WTC11 (cell line): ENCODE measurements at regions not wholly inside any gene's neighbourhood (a gene's known extent, or its start where the extent isn't known, plus 50 kb on each side); places are given as distances from the start of the nearest gene placed in this dataset.
"Not testable (repeated sequence)": the region's sequence is repeated elsewhere in the genome, so short reads cannot be mapped to it uniquely, and the experiment has no call there.

Source experiments
- ATAC-seq: fragments of 200-7000 bp; cut with Tn5 transposase; 2 replicates; pipeline ENCODE4 v1.10.0; 2021; ENCODE audit warnings: mild to moderate bottlenecking, moderate library complexity
- CTCF ChIA-PET: fragments of 300-600 bp; sonication (Branson Sonifier 250); formaldehyde crosslinking; loops from one replicate; lab custom pipeline; 2021; ENCODE audit warnings: antibody characterized with exemption; lab: Charles Lee
- POLR2A ChIA-PET: fragments of 350-600 bp; sonication (Branson Sonifier 250); formaldehyde crosslinking; loops from one replicate; lab custom pipeline; 2021; ENCODE audit warnings: antibody characterized with exemption; lab: Charles Lee
- DNase-seq: peaks from one replicate; pipeline ENCODE4 v3.0.0; 2021; ENCODE audit warnings: low spot score
- H3K27ac Mint-ChIP-seq: 2 replicates; pipeline ENCODE4 v1.8.0; 2021; ENCODE audit warnings: mixed read lengths
- H3K27me3 Mint-ChIP-seq: 2 replicates; pipeline ENCODE4 v1.8.0; 2021; ENCODE audit warnings: low read depth, mild to moderate bottlenecking, moderate library complexity, mixed read lengths
- H3K36me3 Mint-ChIP-seq: 2 replicates; pipeline ENCODE4 v1.8.0; 2021; ENCODE audit warnings: mixed read lengths
- H3K4me1 Mint-ChIP-seq: 2 replicates; pipeline ENCODE4 v1.8.0; 2022; ENCODE audit warnings: mixed read lengths
- H3K4me3 Mint-ChIP-seq: 2 replicates; pipeline ENCODE4 v1.8.0; 2021; ENCODE audit warnings: mild to moderate bottlenecking, moderate library complexity, mixed read lengths
- H3K9me3 Mint-ChIP-seq: 2 replicates; pipeline ENCODE4 v1.8.0; 2021; ENCODE audit warnings: mixed read lengths
- ESRRA ChIP-seq: sonication (generic); formaldehyde crosslinking; IDR thresholded peaks from 2 replicates; pipeline ENCODE4 v1.8.1; 2022; ENCODE audit warnings: mild to moderate bottlenecking, missing genetic modification reagents, borderline replicate concordance
- GRHL2 ChIP-seq: fragments of 250-450 bp; sonication (Bioruptor Pico); IDR thresholded peaks from 2 replicates; pipeline ENCODE4 v1.8.0; 2022; ENCODE audit warnings: mild to moderate bottlenecking, moderate library complexity; ENCODE audit not compliant: insufficient replicate concordance, severe bottlenecking
- NR1H2 ChIP-seq: sonication (generic); formaldehyde crosslinking; IDR thresholded peaks from 2 replicates; pipeline ENCODE4 v1.9.0; 2021; ENCODE audit warnings: mild to moderate bottlenecking, moderate library complexity, missing genetic modification reagents
- RELA ChIP-seq: sonication (generic); formaldehyde crosslinking; IDR thresholded peaks from 2 replicates; pipeline ENCODE4 v1.8.1; 2022; ENCODE audit warnings: missing genetic modification reagents, mild to moderate bottlenecking, borderline replicate concordance
- TEAD1 ChIP-seq: sonication (generic); formaldehyde crosslinking; IDR thresholded peaks from 2 replicates; pipeline ENCODE4 v1.8.0; 2022; ENCODE audit warnings: mild to moderate bottlenecking, missing genetic modification reagents
- TEAD4 ChIP-seq: sonication (generic); formaldehyde crosslinking; IDR thresholded peaks from 2 replicates; pipeline ENCODE4 v1.8.0; 2022; ENCODE audit warnings: mild to moderate bottlenecking, missing genetic modification reagents
- TP53 ChIP-seq: sonication (generic); formaldehyde crosslinking; IDR thresholded peaks from 2 replicates; pipeline ENCODE4 v1.8.1; 2023; ENCODE audit warnings: mild to moderate bottlenecking, missing genetic modification reagents
- ZNF219 ChIP-seq: sonication (generic); formaldehyde crosslinking; IDR thresholded peaks from 2 replicates; pipeline ENCODE4 v1.8.0; 2023; ENCODE audit warnings: missing genetic modification reagents, mild to moderate bottlenecking, borderline replicate concordance
- ZNF317 ChIP-seq: sonication (generic); formaldehyde crosslinking; IDR thresholded peaks from 2 replicates; pipeline ENCODE4 v1.8.1; 2023; ENCODE audit warnings: low read depth, mild to moderate bottlenecking, moderate library complexity, missing genetic modification reagents, borderline replicate concordance
- TF ChIP-seq, protein P1 (sequence below): sonication (generic); formaldehyde crosslinking; IDR thresholded peaks from 2 replicates; pipeline ENCODE4 v1.8.0; 2023; ENCODE audit warnings: missing genetic modification reagents, mild to moderate bottlenecking, borderline replicate concordance
- TF ChIP-seq, protein P2 (sequence below): sonication (generic); formaldehyde crosslinking; IDR thresholded peaks from 2 replicates; pipeline ENCODE4 v1.8.1; 2022; ENCODE audit warnings: missing genetic modification reagents, borderline replicate concordance

DNA sequence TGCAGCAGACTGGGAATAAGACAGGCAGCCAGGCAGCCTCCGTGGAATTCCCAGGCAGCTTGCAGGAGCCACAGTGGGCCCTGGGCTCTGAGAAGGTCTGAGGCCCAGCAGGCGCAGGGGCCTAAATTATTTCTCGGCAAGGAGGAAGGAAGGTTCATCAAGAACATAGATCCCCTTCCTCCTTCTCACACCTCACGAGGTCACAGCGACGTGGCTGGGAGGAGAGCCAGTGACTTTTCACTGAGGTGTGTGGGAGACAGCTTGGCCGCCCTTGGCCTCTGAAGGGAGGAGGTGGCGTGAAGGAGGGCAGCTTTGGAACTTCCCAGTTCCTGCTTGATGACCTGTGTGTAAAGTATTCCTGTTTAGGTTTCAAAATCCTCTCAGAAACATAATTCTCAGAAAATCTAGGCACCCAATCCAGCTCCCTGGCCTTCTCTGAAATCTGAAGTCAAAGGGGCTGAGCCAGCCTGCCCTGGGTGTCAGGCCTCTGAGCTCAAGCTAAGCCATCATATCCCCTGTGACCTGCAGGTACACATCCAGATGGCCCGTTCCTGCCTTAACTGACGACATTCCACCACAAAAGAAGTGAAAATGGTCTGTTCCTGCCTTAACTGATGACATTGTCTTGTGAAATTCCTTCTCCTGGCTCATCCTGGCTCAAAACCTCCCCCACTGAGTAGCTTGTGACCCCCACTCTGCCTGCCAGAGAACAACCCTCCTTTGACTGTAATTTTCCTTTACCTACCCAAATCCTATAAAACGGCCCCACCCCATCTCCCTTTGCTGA, 161.0 kb downstream of the ADRA2C start:
- Mint-ChIP-seq H3K27me3 (peaks cover 22% of the 10 kb centered on the region), H3K9me3 (peaks cover 10% of the 10 kb centered on the region; the same call in 1 of the 2 replicates), H3K27ac (peak overlapping the region; percentile 85), H3K4me3 (peak overlapping the region; percentile 52)
- H3K36me3 Mint-ChIP-seq, H3K4me1 Mint-ChIP-seq, DNase-seq, ATAC-seq, CTCF ChIA-PET, POLR2A ChIA-PET: not testable (repeated sequence)
- peak; percentile 69; the same call in 1 of the 2 replicates for TF ChIP-seq TEAD1 (CRISPR knock-in tag)

DNA sequence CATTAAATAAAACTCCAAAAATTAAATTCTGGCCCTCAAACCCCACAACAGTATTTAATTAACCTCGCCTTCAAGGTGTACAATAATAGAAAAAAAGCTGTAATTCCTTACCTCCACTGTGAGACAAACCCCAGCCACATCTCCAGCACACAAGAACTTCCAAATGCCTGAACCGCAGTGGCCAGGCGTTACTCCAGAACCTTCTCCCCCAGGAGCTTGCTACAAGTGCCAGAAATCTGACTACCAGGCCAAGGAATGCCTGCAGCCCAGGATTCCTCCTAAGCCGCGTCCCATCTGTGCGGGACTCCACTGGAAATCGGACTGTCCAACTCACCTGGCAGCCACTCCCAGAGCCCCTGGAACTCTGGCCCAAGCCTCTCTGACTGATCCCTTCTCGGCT, 163.2 kb downstream of the ADRA2C start:
- H3K9me3 Mint-ChIP-seq, CTCF ChIA-PET, ATAC-seq, DNase-seq, H3K36me3 Mint-ChIP-seq, POLR2A ChIA-PET, H3K4me1 Mint-ChIP-seq: not testable (repeated sequence)
- peak overlapping the region; percentile 52 for H3K4me3 Mint-ChIP-seq
- H3K27ac Mint-ChIP-seq = 0 out of 2 replicates have a peak overlapping the region, but pooled peaks have one; percentile 31
- H3K27me3 Mint-ChIP-seq = peaks cover 21% of the 10 kb centered on the region

DNA sequence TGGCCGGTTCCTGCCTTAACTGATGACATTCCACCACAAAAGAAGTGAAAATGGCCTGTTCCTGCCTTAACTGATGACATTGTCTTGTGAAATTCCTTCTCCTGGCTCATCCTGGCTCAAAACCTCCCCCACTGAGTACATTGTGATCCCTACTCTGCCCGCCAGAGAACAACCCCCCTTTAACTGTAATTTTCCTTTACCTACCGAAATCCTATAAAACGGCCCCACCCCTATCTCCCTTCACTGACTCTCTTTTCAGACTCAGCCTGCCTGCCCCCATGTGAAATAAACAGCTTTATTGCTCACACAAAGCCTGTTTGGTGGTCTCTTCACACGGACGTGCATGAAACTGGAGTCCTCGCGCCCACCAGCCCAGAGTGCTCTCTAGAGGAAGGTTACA, 166.5 kb downstream of the ADRA2C start:
- H3K4me1 Mint-ChIP-seq = peaks cover 16% of the 10 kb centered on the region
- DNase-seq, ATAC-seq, H3K27me3 Mint-ChIP-seq, H3K27ac Mint-ChIP-seq, H3K4me3 Mint-ChIP-seq, POLR2A ChIA-PET, H3K9me3 Mint-ChIP-seq: not testable (repeated sequence)
- peaks cover 20% of the 10 kb centered on the region for H3K36me3 Mint-ChIP-seq
- CTCF ChIA-PET = interaction anchor here (0.7 kb wide), 1 partner anchor 53 kb away, joined by 3 read pairs; no protein-coding TSS in a partner anchor

DNA sequence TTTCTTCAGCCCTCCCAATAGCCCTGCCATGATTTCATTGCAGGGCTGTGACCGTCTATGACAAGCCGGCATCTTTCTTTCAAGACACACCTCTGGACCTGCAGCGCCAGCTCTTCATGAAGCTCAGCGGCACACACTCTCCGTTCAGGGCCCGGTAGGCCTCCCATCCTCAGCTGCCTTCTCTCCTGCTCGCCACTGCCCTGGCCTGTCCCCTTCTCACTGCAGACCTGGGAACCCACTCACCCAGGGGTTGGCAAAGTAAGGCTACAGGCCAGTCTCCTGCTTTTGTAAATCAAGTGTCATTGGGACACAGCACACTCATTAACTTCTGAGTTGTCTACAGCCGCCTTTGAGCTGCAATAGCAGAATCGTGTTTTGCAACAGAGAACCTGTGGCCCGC, 169.2 kb downstream of the ADRA2C start:
- Mint-ChIP-seq H3K27ac (peak overlapping the region; percentile 70; the same call in 1 of the 2 replicates), H3K36me3 (peaks cover 20% of the 10 kb centered on the region), H3K4me1 (peaks cover 26% of the 10 kb centered on the region)
- ATAC-seq, H3K9me3 Mint-ChIP-seq, H3K27me3 Mint-ChIP-seq, H3K4me3 Mint-ChIP-seq, CTCF ChIA-PET, POLR2A ChIA-PET, DNase-seq: not testable (repeated sequence)

DNA sequence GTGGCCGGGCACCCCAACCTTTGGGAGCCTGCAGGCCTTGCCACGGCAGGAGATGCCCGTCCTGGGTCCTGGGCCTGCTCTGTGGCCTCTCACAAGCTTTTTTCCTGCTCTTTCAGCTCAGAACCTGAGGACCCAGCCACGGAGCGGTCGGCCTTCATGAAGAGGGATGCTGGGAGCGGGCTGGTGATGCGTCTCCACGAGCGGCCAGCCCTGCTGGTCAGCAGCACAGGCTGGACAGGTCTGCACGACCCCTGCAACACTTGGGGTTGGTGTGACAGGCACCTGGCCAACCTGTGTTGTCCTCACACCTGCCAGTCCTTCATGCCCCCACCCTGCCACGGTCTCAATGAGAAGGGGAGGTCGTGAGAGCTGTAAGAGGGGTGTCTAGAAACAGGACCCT, 170.0 kb downstream of the ADRA2C start:
- CTCF ChIA-PET = no interaction called here
- Mint-ChIP-seq H3K4me1 (peaks cover 26% of the 10 kb centered on the region), H3K36me3 (peaks cover 20% of the 10 kb centered on the region), H3K9me3 (no peaks in the 10 kb centered on the region), H3K27me3 (no peaks in the 10 kb centered on the region; the same call in 1 of the 2 replicates), H3K27ac (no peak overlapping the region), H3K4me3 (no peak overlapping the region)
- DNase-seq (no peak), ATAC-seq (no peak)
- TF ChIP-seq TEAD4 (no peak), ESRRA (CRISPR knock-in tag) (no peak), RELA (CRISPR knock-in tag) (no peak), GRHL2 (no peak), ZNF219 (CRISPR knock-in tag) (no peak), ZNF317 (CRISPR knock-in tag) (no peak), TP53 (CRISPR knock-in tag) (no peak), NR1H2 (no peak)
- TF ChIP-seq, protein P1, sequence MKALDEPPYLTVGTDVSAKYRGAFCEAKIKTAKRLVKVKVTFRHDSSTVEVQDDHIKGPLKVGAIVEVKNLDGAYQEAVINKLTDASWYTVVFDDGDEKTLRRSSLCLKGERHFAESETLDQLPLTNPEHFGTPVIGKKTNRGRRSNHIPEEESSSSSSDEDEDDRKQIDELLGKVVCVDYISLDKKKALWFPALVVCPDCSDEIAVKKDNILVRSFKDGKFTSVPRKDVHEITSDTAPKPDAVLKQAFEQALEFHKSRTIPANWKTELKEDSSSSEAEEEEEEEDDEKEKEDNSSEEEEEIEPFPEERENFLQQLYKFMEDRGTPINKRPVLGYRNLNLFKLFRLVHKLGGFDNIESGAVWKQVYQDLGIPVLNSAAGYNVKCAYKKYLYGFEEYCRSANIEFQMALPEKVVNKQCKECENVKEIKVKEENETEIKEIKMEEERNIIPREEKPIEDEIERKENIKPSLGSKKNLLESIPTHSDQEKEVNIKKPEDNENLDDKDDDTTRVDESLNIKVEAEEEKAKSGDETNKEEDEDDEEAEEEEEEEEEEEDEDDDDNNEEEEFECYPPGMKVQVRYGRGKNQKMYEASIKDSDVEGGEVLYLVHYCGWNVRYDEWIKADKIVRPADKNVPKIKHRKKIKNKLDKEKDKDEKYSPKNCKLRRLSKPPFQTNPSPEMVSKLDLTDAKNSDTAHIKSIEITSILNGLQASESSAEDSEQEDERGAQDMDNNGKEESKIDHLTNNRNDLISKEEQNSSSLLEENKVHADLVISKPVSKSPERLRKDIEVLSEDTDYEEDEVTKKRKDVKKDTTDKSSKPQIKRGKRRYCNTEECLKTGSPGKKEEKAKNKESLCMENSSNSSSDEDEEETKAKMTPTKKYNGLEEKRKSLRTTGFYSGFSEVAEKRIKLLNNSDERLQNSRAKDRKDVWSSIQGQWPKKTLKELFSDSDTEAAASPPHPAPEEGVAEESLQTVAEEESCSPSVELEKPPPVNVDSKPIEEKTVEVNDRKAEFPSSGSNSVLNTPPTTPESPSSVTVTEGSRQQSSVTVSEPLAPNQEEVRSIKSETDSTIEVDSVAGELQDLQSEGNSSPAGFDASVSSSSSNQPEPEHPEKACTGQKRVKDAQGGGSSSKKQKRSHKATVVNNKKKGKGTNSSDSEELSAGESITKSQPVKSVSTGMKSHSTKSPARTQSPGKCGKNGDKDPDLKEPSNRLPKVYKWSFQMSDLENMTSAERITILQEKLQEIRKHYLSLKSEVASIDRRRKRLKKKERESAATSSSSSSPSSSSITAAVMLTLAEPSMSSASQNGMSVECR (CRISPR knock-in tag) = no peak
- TF ChIP-seq, protein P2, sequence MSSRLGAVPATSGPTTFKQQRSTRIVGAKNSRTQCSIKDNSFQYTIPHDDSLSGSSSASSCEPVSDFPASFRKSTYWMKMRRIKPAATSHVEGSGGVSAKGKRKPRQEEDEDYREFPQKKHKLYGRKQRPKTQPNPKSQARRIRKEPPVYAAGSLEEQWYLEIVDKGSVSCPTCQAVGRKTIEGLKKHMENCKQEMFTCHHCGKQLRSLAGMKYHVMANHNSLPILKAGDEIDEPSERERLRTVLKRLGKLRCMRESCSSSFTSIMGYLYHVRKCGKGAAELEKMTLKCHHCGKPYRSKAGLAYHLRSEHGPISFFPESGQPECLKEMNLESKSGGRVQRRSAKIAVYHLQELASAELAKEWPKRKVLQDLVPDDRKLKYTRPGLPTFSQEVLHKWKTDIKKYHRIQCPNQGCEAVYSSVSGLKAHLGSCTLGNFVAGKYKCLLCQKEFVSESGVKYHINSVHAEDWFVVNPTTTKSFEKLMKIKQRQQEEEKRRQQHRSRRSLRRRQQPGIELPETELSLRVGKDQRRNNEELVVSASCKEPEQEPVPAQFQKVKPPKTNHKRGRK (CRISPR knock-in tag) = no peak
- POLR2A ChIA-PET = no interaction called here

DNA sequence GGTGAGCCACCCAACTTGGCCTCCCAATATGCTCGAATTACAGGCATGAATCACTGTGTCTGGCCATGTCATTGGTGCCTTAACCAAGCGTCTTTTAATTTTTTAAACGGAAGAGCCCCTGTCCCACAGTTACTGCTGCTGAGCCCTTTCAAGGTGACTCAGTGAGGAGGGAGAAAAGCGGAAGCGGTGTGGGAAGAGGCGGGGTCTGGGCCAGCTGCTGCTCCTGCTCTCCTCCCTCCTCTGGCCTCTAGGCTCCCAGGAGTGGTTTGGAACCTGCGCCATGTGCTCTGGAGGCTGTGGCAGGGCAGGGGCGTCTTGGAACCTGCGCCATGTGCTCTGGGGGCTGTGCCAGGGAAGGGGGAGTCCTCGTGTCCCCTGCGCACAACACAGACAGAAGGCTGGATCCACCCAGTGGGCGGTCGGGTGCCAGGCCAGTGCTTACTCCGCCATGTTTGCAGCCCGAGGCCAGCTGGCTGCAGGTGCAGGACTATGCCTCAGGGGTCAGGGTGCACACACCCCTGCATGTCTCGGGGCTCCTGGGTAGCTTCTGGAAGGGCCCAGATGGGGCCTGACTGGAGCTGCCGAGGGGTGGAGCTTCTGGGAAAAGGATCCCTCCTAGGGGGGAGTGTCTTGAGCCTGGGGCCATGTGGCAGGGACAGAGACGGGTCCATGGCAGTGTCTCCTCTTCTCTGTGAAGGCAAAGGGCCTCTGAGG, 171.8 kb downstream of the ADRA2C start:
- H3K9me3 Mint-ChIP-seq, DNase-seq, H3K27me3 Mint-ChIP-seq, H3K27ac Mint-ChIP-seq, CTCF ChIA-PET, POLR2A ChIA-PET, ATAC-seq, H3K4me3 Mint-ChIP-seq: not testable (repeated sequence)
- Mint-ChIP-seq H3K4me1 (peaks cover 37% of the 10 kb centered on the region), H3K36me3 (peaks cover 20% of the 10 kb centered on the region)

DNA sequence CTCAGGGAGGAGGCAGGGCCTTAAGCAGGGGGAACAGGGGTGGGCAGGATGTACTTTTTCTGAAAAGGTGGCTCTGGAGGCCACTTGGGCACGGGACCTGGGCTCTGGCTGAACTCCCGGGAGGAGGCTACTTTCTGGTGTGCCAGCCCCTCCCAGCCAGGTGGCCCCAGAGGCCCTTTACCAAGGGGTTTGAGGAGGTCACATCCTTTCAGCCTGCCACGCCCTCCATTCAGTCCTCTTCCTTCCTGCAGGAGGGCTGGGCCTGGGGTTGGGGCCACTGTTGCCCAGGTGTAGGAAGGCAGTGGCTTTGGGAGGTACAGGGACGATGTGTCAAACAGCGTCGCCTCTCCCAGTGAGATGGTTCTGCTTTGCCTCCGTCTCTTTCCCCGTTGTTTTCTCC, 172.5 kb downstream of the ADRA2C start:
- POLR2A ChIA-PET, H3K9me3 Mint-ChIP-seq, DNase-seq, H3K27me3 Mint-ChIP-seq, ATAC-seq, H3K4me3 Mint-ChIP-seq, CTCF ChIA-PET, H3K27ac Mint-ChIP-seq: not testable (repeated sequence)
- Mint-ChIP-seq H3K4me1 (peaks cover 39% of the 10 kb centered on the region), H3K36me3 (peaks cover 17% of the 10 kb centered on the region)
